ENCODE measurements at regions not wholly inside any gene's neighbourhood (a gene's known extent, or its start where the extent isn't known, plus 50 kb on each side); places are given as distances from the start of the nearest gene placed in this dataset.

- no peak for TF ChIP-seq CTCF (IDR thresholded peaks at IDR 0.05)
- intact Hi-C loops (cut with micrococcal nuclease) = no loop called here
- Histone ChIP-seq H3K4me3 (replicated peaks in 1 of 3; ENCODE audit: low read depth in 2 of 3, low read length in 3 of 3) (peak overlapping the region; percentile 45 to 77 (median 46)), H3K27me3 (ENCODE audit: control insufficient read depth in 2 of 2, insufficient read depth in 2 of 2, low read length in 2 of 2) (peaks cover 30 to 39% of the 10 kb centered on the region in 2 donors), H3K4me2 (replicated peaks; ENCODE audit: extremely low read depth, low read length, poor library complexity, severe bottlenecking) (peak overlapping the region; percentile 85), H3K36me3 (replicated peaks in 1 of 2; ENCODE audit: control insufficient read depth in 1 of 2, insufficient read depth in 2 of 2, low read length in 2 of 2) (no peaks in the 10 kb centered on the region), H3K9me3 (replicated peaks in 1 of 2; ENCODE audit: control insufficient read depth in 1 of 2, insufficient read depth in 1 of 2, low read length in 2 of 2) (no peaks in the 10 kb centered on the region), H3K79me2 (ENCODE audit: insufficient read depth, low read length) (no peaks in the 10 kb centered on the region), H3K4me1 (ENCODE audit: control insufficient read depth in 1 of 2, insufficient read depth in 2 of 2, low read length in 2 of 2) (peaks cover 17 to 24% of the 10 kb centered on the region in 2 donors), H4K20me1 (ENCODE audit: insufficient read depth, low read length) (no peaks in the 10 kb centered on the region), H3K9ac (ENCODE audit: insufficient read depth, low read length, poor library complexity, severe bottlenecking) (peak overlapping the region; percentile 39), H3K27ac (ENCODE audit: low read depth in 1 of 2, low read length in 2 of 2) (no peak overlapping the region), H2AFZ (ENCODE audit: insufficient read depth, low read depth, low read length, poor library complexity, severe bottlenecking) (peak overlapping the region; percentile 81)
- Mint-ChIP-seq H3K27ac (peak overlapping the region in 2 of 7 donors; percentile 39 to 62), H3K4me3 (peak overlapping the region; percentile 89 to 97), H3K36me3 (peaks cover 0 to 10% of the 10 kb centered on the region in 2 donors), H3K4me1 (peaks cover 26% of the 10 kb centered on the region), H3K9me3 (peaks cover 0 to 12% (median 2%) of the 10 kb centered on the region in 7 donors), H3K27me3 (ENCODE audit: low read depth in 3 of 3) (peaks cover 39 to 45% (median 43%) of the 10 kb centered on the region in 3 donors)
- no peak for DNase-seq
- 61% methylated on average over 4 of the region's 10 CpGs for WGBS (ENCODE audit: insufficient coverage)
Observed at GRCh38 chr1:243917863-243918565, 68.0 kb upstream of the AKT3 start.

GRCh38 chr1:243917177-243917862, 67.3 kb upstream of the AKT3 start:
- DNase-seq = no peak
- Histone ChIP-seq H3K36me3 (replicated peaks in 1 of 2; ENCODE audit: control insufficient read depth in 1 of 2, insufficient read depth in 2 of 2, low read length in 2 of 2) (no peaks in the 10 kb centered on the region), H3K4me2 (replicated peaks; ENCODE audit: extremely low read depth, low read length, poor library complexity, severe bottlenecking) (peak overlapping the region; percentile 85), H3K9ac (ENCODE audit: insufficient read depth, low read length, poor library complexity, severe bottlenecking) (peak overlapping the region; percentile 39), H3K4me1 (ENCODE audit: control insufficient read depth in 1 of 2, insufficient read depth in 2 of 2, low read length in 2 of 2) (peaks cover 17 to 21% of the 10 kb centered on the region in 2 donors), H3K9me3 (replicated peaks in 1 of 2; ENCODE audit: control insufficient read depth in 1 of 2, insufficient read depth in 1 of 2, low read length in 2 of 2) (no peaks in the 10 kb centered on the region), H4K20me1 (ENCODE audit: insufficient read depth, low read length) (no peaks in the 10 kb centered on the region), H3K27me3 (ENCODE audit: control insufficient read depth in 2 of 2, insufficient read depth in 2 of 2, low read length in 2 of 2) (peaks cover 30 to 39% of the 10 kb centered on the region in 2 donors), H2AFZ (ENCODE audit: insufficient read depth, low read depth, low read length, poor library complexity, severe bottlenecking) (peak overlapping the region; percentile 81), H3K27ac (ENCODE audit: low read depth in 1 of 2, low read length in 2 of 2) (no peak overlapping the region), H3K79me2 (ENCODE audit: insufficient read depth, low read length) (no peaks in the 10 kb centered on the region), H3K4me3 (replicated peaks in 1 of 3; ENCODE audit: low read depth in 2 of 3, low read length in 3 of 3) (peak overlapping the region; percentile 45 to 77 (median 46))
- TF ChIP-seq CTCF (IDR thresholded peaks at IDR 0.05) = no peak
- H3K27me3 Mint-ChIP-seq (ENCODE audit: low read depth in 3 of 3) = peaks cover 39 to 45% (median 43%) of the 10 kb centered on the region in 3 donors
- intact Hi-C loops (cut with micrococcal nuclease) = no loop called here
- peaks cover 0 to 10% of the 10 kb centered on the region in 2 donors for H3K36me3 Mint-ChIP-seq
- 0% methylated on average over 45 of the region's 58 CpGs for WGBS (ENCODE audit: insufficient coverage)
- peak overlapping the region in 3 of 7 donors; percentile 3 to 62 (median 39) for H3K27ac Mint-ChIP-seq
- H3K9me3 Mint-ChIP-seq = peaks cover 0 to 12% (median 2%) of the 10 kb centered on the region in 7 donors
- peaks cover 23% of the 10 kb centered on the region for H3K4me1 Mint-ChIP-seq
- H3K4me3 Mint-ChIP-seq = peak overlapping the region; percentile 89 to 97

All from CD14-positive monocyte (primary cell).